Colonic mucosa (tissue), 4 donors: ENCODE measurements at regions not wholly inside any gene's neighbourhood (a gene's known extent, or its start where the extent isn't known, plus 50 kb on each side); places are given as distances from the start of the nearest gene placed in this dataset.

Experiments used
- DNase-seq: peaks from one replicate; pipeline ENCODE4 v3.0.0-alpha.2; 2020
- H3K27ac ChIP-seq: fragments of 200-600 bp; one replicate; pipeline ENCODE4 v1.8.0; 2021
- H3K27me3 ChIP-seq: fragments of 200-600 bp; one replicate; pipeline ENCODE4 v1.8.0; 2021
- H3K36me3 ChIP-seq: fragments of 200-600 bp; one replicate; pipeline ENCODE4 v1.8.0; 2021
- H3K4me1 ChIP-seq: fragments of 200-600 bp; one replicate; pipeline ENCODE4 v1.8.0; 2021; ENCODE audit warnings: mild to moderate bottlenecking
- H3K4me3 ChIP-seq: fragments of 200-600 bp; one replicate; pipeline ENCODE4 v1.8.0; 2021
- H3K9ac ChIP-seq, 2 donors: one replicate each; pipeline ENCODE4 v1.7.0; 2013; ENCODE audit warnings: control low read depth in 2 of 2, low read depth in 2 of 2, low read length in 2 of 2
- H3K9me3 ChIP-seq: fragments of 200-600 bp; one replicate; pipeline ENCODE4 v1.8.0; 2021
- intact Hi-C: fragments of 100-400 bp; cut with DNase I; formaldehyde crosslinking; loops from one replicate; pipeline ENCODE4 v1.14.1; 2022
- TF ChIP-seq, protein P1 (sequence below): fragments of 200-600 bp; IDR thresholded peaks from one replicate; pipeline ENCODE4 v1.8.0; 2022; ENCODE audit warnings: antibody characterized with exemption, mild to moderate bottlenecking
- donor health status: healthy.
- donor health status: DM: no; HTN: no; CAD: no.
- donor health status: DM: no; HTN: no; CAD: no.

DNA sequence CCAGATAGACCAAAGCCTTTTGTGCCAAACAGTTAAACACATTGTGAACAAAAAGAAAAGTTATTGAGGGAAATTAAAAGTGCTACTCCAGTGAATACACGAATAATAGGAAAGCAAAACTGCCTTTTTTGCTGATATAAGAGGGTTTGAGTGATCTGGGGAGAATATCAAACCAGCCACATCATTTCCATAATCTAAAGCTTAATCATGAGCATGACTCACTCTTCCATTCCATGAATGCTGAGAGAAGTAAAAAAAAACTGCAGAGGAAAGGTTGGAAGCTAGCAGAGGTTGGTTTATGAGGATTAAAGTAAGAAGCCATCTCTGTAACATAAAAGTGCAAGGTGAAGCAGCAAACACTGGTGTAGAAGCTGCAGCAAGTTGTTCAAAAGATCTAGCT is 350.6 kb upstream of the NCAM2 start:
- Histone ChIP-seq H3K27ac (no peak overlapping the region), H3K36me3 (no peaks in the 10 kb centered on the region), H3K4me1 (no peaks in the 10 kb centered on the region), H3K9ac (no peak overlapping the region), H3K27me3 (no peaks in the 10 kb centered on the region), H3K9me3 (no peaks in the 10 kb centered on the region), H3K4me3 (no peak overlapping the region)
- DNase-seq, result no peak
- TF ChIP-seq, protein P1, sequence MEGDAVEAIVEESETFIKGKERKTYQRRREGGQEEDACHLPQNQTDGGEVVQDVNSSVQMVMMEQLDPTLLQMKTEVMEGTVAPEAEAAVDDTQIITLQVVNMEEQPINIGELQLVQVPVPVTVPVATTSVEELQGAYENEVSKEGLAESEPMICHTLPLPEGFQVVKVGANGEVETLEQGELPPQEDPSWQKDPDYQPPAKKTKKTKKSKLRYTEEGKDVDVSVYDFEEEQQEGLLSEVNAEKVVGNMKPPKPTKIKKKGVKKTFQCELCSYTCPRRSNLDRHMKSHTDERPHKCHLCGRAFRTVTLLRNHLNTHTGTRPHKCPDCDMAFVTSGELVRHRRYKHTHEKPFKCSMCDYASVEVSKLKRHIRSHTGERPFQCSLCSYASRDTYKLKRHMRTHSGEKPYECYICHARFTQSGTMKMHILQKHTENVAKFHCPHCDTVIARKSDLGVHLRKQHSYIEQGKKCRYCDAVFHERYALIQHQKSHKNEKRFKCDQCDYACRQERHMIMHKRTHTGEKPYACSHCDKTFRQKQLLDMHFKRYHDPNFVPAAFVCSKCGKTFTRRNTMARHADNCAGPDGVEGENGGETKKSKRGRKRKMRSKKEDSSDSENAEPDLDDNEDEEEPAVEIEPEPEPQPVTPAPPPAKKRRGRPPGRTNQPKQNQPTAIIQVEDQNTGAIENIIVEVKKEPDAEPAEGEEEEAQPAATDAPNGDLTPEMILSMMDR, result no peak
- intact Hi-C loops, result no loop called here

DNA sequence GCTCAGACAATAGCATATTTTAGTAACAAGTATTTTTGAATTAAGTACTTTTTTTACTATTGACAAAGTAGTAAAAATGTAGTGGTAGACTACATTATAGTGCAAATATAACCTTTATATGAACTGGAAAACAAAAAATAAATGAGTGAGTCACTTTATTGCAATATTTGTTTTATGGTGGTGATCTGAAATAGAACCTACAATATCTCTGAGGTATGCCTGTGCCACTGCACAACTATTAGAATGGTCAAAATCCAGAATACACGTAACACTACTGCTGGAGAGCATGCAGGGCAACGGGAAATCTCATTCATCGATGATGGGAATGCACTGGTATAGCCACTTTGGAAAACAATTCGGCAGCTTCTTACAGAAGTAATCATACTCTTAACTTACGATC is 349.0 kb upstream of the NCAM2 start:
- TF ChIP-seq, protein P1, result no peak
- Histone ChIP-seq H3K27me3 (no peaks in the 10 kb centered on the region), H3K4me3 (no peak overlapping the region), H3K4me1 (no peaks in the 10 kb centered on the region), H3K9ac (no peak overlapping the region), H3K9me3 (no peaks in the 10 kb centered on the region), H3K27ac (no peak overlapping the region), H3K36me3 (no peaks in the 10 kb centered on the region)
- DNase-seq, result no peak
- intact Hi-C loops, result no loop called here

DNA sequence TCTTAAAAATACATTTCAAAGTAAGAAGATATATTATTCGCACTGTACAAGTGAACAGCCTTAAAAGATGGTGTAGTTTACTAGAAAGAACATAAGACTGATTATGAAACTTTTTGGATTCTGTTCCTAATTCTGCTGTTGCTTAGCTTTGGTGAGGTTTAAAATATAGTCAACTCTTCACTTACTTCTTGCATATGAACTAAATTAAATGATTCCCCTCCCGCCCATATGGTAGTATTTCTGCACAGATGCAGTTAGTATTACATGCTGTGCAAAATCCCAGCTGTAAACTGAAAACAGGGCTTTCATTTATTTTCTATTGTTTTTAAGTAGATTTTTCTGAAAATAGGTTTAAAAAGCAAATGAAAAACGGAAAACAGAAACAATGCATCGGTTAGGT is 345.4 kb upstream of the NCAM2 start:
- no peaks in the 10 kb centered on the region for H3K27me3 ChIP-seq
- no peak for DNase-seq
- H3K36me3 ChIP-seq, result no peaks in the 10 kb centered on the region
- no peaks in the 10 kb centered on the region for H3K9me3 ChIP-seq
- no peak overlapping the region for H3K27ac ChIP-seq
- no peak overlapping the region for H3K9ac ChIP-seq
- TF ChIP-seq, protein P1, result no peak
- intact Hi-C loops, result no loop called here
- no peak overlapping the region for H3K4me3 ChIP-seq
- no peaks in the 10 kb centered on the region for H3K4me1 ChIP-seq

DNA sequence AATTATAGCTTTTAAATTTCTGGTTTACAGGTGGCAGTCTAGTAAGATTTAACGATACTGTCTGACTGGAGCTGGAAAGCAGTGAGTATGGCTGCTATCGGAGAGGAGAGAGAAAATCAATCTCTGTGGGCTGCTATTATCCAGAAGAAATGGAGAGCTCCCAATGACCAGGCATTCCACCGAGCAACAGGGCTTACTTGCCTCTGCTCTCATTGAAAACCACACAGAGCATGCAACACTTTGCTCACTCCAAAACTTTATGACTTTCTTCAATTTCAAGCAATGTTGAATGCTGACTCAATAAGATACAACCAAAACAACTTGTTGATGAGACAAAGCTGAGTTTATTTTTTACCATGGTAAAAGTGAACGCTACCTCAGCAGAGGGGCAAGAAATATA is 337.0 kb upstream of the NCAM2 start:
- intact Hi-C loops, result no loop called here
- no peak overlapping the region for H3K9ac ChIP-seq
- no peaks in the 10 kb centered on the region for H3K9me3 ChIP-seq
- no peak overlapping the region for H3K27ac ChIP-seq
- no peak for DNase-seq
- H3K4me3 ChIP-seq, result no peak overlapping the region
- H3K36me3 ChIP-seq, result no peaks in the 10 kb centered on the region
- H3K27me3 ChIP-seq, result no peaks in the 10 kb centered on the region
- TF ChIP-seq, protein P1, result no peak
- no peaks in the 10 kb centered on the region for H3K4me1 ChIP-seq

DNA sequence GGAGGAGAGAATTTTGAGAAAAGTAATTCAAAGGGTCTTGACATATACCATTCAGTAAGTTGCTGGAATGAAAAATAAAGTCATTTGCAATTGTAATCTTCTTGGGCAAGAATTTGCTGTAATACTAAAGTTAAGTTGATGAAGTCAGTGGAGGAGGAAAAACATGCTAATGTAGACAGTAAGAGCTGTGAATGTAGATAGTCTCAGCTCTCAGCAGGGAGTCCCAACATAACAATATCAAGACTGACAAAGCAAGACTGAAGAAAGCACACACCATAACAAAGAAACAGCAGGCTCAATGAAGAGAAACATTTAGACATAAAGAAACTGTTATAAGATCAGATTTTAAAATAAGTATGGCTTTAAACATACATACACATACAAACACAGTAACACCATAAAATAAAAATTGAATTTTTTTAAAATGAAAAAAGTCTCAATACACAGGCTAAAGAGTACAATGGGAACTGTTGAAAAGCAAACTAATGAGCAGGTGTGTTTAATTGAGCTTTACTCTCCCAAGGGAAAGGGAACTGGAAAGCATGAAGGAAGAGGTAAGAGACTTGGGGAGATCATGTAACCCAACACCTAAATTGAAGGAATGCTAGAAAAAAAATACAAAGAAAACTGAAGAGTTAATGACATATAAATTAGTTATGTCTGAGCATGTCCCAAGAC is 336.3 kb upstream of the NCAM2 start:
- DNase-seq, result no peak
- Histone ChIP-seq H3K4me1 (no peaks in the 10 kb centered on the region), H3K27ac (no peak overlapping the region), H3K36me3 (no peaks in the 10 kb centered on the region), H3K9me3 (no peaks in the 10 kb centered on the region), H3K9ac (no peak overlapping the region), H3K4me3 (no peak overlapping the region), H3K27me3 (no peaks in the 10 kb centered on the region)
- intact Hi-C loops, result no loop called here
- TF ChIP-seq, protein P1, result no peak
